Muscle layer of colon (tissue), 2 donors: ENCODE measurements at regions not wholly inside any gene's neighbourhood (a gene's known extent, or its start where the extent isn't known, plus 50 kb on each side); places are given as distances from the start of the nearest gene placed in this dataset.

Source experiments
- H3K27ac ChIP-seq: one replicate; pipeline ENCODE4 v1.7.0; 2013; ENCODE audit warnings: low read depth, mild to moderate bottlenecking, low read length, moderate library complexity
- H3K27me3 ChIP-seq, 2 donors: one replicate each; pipeline ENCODE4 v1.7.0; 2013; ENCODE audit warnings: low read length in 2 of 2, mild to moderate bottlenecking in 2 of 2; ENCODE audit not compliant: insufficient read depth in 2 of 2, control insufficient read depth in 1 of 2
- H3K36me3 ChIP-seq: one replicate; pipeline ENCODE4 v1.7.0; 2013; ENCODE audit warnings: mild to moderate bottlenecking, low read length; ENCODE audit not compliant: insufficient read depth
- H3K4me1 ChIP-seq: one replicate; pipeline ENCODE4 v1.7.0; 2013; ENCODE audit warnings: mild to moderate bottlenecking, low read length; ENCODE audit not compliant: insufficient read depth
- H3K4me3 ChIP-seq, 2 donors: one replicate each; pipeline ENCODE4 v1.7.0; 2013; ENCODE audit warnings: low read length in 2 of 2, low read depth in 1 of 2, mild to moderate bottlenecking in 1 of 2, moderate library complexity in 1 of 2
- H3K9ac ChIP-seq: one replicate; pipeline ENCODE4 v1.7.0; 2013; ENCODE audit warnings: low read length
- H3K9me3 ChIP-seq: one replicate; pipeline ENCODE4 v1.7.0; 2013; ENCODE audit warnings: mild to moderate bottlenecking, low read length
- donor health status: abdominal sarcoma.
- donor health status: Adenocarcinoma of cecum.

DNA sequence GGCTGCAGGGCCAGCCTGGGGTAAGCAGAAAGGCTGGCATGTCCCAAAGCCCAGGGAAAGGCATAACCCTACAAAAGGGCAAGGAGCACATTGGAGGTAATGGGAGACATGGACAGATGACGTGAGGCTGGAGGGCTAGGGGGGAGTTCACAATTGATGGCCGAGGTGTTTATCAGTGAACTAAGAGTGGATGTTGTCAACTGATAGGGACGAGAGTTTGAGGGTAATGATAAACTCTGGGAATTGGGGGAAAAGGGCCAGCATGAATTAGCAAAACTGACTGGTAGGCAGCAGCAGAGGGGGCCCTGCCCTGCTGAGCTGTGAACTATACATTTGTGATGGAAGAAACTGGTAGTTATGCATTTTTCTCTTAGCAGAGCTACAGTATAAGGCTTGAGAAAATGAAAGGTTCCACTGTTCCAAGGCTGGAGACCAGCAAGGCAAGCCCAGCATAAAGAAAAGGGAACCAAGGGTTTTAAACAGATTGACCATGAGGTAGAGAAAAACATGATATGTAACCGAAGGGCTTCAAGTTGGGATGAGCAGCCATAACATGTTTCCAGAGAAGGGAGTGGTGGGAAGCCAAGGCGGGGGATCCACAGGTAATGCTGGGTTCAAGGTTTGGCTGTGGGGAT, 98.1 kb upstream of the MLN start:
- H3K4me3 ChIP-seq: no peak overlapping the region
- H3K4me1 ChIP-seq: peaks cover 18% of the 10 kb centered on the region
- H3K36me3 ChIP-seq: no peaks in the 10 kb centered on the region
- no peaks in the 10 kb centered on the region for H3K9me3 ChIP-seq
- H3K9ac ChIP-seq: no peak overlapping the region
- H3K27ac ChIP-seq: no peak overlapping the region
- H3K27me3 ChIP-seq: peaks cover 0 to 3% of the 10 kb centered on the region in 2 donors

DNA sequence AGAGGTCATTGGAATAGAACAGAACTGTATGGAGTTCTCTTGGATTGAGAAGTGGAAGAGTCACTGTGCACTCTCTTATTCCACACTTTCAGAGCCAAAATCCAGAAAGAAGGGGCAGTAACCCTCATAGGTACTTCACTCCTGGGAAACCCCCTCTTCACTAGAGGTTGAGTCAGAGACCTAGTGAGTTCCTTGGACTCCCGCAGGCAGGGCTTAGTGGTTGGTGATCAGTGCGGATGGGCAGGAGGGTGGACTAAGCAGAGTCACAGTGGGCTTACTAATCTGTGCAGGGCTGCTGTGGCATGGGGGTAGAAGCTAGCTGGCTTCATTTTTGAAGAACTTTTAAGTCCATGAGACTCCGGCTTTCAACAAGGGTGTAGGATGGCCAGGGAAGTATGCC, 95.0 kb upstream of the MLN start:
- Histone ChIP-seq H3K36me3 (no peaks in the 10 kb centered on the region), H3K27me3 (peaks cover 0 to 3% of the 10 kb centered on the region in 2 donors), H3K4me1 (peaks cover 37% of the 10 kb centered on the region), H3K4me3 (no peak overlapping the region), H3K9ac (no peak overlapping the region), H3K27ac (no peak overlapping the region), H3K9me3 (no peaks in the 10 kb centered on the region)

GRCh38 chr6:33897189-33897780, 93.5 kb upstream of the MLN start:
- Histone ChIP-seq H3K27ac (no peak overlapping the region), H3K4me1 (peaks cover 38% of the 10 kb centered on the region), H3K36me3 (no peaks in the 10 kb centered on the region), H3K4me3 (no peak overlapping the region), H3K9ac (no peak overlapping the region), H3K27me3 (no peaks in the 10 kb centered on the region), H3K9me3 (no peaks in the 10 kb centered on the region)

DNA sequence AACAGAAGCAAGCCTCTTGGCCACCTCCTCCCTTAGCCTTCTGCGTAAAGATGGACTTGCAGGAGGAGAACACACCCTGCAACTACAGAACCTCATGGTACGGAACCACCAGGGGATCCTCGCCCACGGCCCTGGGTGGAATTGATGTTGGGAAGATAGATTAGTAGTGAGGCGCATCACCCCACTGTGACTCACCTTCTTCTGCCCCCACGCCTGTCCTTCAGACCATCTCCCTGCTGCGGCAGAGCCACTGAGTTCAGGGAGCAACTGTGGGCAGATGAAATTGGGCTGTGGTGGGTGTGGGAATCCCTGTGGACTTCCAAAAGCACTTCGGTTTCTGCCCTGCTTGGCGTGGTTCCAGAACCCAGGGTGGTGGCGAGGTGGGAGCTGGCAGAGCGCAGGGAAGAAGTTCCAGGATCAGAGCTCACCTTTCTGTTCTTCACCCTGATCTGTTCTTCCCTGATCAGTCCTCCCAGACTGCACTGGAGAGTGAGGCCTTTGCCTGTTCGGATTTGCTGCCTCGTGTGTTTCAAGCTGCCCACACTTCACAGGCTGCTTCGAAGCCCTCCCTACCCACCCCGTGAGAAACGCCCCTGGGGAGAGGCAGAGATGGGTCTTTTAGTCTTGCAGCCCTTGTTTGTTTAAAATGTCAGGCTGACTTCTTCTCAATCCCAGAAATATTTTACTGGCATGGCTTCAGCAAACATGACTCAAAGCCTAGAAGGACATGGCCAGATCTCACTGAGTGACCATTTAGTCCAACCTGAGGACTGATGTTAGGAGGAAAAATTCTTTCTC, 92.8 kb upstream of the MLN start:
- no peaks in the 10 kb centered on the region for H3K36me3 ChIP-seq
- no peak overlapping the region for H3K4me3 ChIP-seq
- no peak overlapping the region for H3K9ac ChIP-seq
- peaks cover 38% of the 10 kb centered on the region for H3K4me1 ChIP-seq
- H3K9me3 ChIP-seq: no peaks in the 10 kb centered on the region
- H3K27me3 ChIP-seq: no peaks in the 10 kb centered on the region
- no peak overlapping the region for H3K27ac ChIP-seq

DNA sequence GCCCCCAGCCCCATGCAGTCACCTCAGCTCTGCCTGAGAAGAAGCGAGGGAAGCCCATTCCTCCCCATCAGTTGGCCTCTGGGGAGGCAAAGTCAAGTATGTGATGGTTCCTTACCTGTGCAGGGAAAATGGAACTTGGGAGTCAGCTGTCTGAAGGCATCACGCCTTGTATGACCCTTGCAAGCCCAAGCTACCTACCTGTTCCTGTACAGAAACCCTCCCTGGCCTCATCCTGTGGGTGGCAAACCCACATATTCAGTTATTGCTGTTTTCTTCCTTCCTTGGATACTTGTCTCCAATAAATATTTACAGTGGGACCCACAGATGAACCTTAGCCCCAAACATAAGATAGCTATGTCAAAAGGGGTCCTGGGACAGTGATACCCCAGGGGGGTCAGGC, 92.2 kb upstream of the MLN start:
- Histone ChIP-seq H3K4me3 (no peak overlapping the region), H3K4me1 (peaks cover 38% of the 10 kb centered on the region), H3K36me3 (no peaks in the 10 kb centered on the region), H3K27me3 (no peaks in the 10 kb centered on the region), H3K27ac (no peak overlapping the region), H3K9me3 (no peaks in the 10 kb centered on the region), H3K9ac (no peak overlapping the region)

- H3K27ac ChIP-seq: no peak overlapping the region
Measured at GRCh38 chr6:33895296-33895695, 91.5 kb upstream of the MLN start.

GRCh38 chr6:33894438-33894837, 90.6 kb upstream of the MLN start:
- H3K4me3 ChIP-seq: no peak overlapping the region
- no peak overlapping the region for H3K9ac ChIP-seq
- no peaks in the 10 kb centered on the region for H3K27me3 ChIP-seq
- peaks cover 38% of the 10 kb centered on the region for H3K4me1 ChIP-seq
- no peaks in the 10 kb centered on the region for H3K36me3 ChIP-seq
- H3K9me3 ChIP-seq: no peaks in the 10 kb centered on the region
- no peak overlapping the region for H3K27ac ChIP-seq

More at GRCh38 chr6:33895296-33895695, 91.5 kb upstream of the MLN start:
- no peaks in the 10 kb centered on the region for H3K36me3 ChIP-seq
- no peaks in the 10 kb centered on the region for H3K27me3 ChIP-seq
- peak overlapping the region in 1 of 2 donors; percentile 3 for H3K4me3 ChIP-seq
- H3K4me1 ChIP-seq: peaks cover 38% of the 10 kb centered on the region
- H3K9me3 ChIP-seq: no peaks in the 10 kb centered on the region
- no peak overlapping the region for H3K9ac ChIP-seq

- Histone ChIP-seq H3K4me1 (peaks cover 38% of the 10 kb centered on the region), H3K9me3 (no peaks in the 10 kb centered on the region), H3K27ac (no peak overlapping the region), H3K9ac (no peak overlapping the region), H3K36me3 (no peaks in the 10 kb centered on the region), H3K27me3 (no peaks in the 10 kb centered on the region), H3K4me3 (no peak overlapping the region)
Measured at GRCh38 chr6:33892581-33893346, 89.0 kb upstream of the MLN start.

DNA sequence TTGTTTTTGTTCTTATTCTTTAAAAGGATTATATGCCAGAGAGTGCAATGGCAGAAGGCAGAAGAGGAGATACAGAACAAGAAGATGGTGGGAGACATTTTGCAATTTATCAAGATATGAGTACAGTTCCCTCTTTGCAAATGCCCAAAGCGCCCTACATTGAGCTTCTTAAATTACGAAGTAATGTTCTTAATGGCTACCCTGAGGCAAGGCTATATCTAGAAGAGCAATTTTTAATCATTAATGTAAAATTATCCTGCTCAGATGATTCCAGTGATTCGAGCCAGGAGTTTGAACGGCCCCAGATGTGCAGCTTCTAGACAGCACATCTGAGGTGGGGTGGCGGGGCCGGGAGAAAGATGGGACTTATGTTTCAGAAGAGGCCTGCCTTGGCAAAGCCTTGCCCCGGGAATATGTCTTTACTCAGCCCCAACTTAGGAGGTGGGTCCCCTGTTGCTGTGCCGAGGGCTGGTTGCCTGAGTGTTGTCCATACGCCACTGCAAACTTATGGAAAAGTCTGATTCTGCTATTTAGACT, 84.9 kb upstream of the MLN start:
- H3K27ac ChIP-seq: no peak overlapping the region
- no peak overlapping the region for H3K4me3 ChIP-seq
- no peak overlapping the region for H3K9ac ChIP-seq
- no peaks in the 10 kb centered on the region for H3K27me3 ChIP-seq
- no peaks in the 10 kb centered on the region for H3K9me3 ChIP-seq
- peaks cover 35% of the 10 kb centered on the region for H3K4me1 ChIP-seq
- no peaks in the 10 kb centered on the region for H3K36me3 ChIP-seq

DNA sequence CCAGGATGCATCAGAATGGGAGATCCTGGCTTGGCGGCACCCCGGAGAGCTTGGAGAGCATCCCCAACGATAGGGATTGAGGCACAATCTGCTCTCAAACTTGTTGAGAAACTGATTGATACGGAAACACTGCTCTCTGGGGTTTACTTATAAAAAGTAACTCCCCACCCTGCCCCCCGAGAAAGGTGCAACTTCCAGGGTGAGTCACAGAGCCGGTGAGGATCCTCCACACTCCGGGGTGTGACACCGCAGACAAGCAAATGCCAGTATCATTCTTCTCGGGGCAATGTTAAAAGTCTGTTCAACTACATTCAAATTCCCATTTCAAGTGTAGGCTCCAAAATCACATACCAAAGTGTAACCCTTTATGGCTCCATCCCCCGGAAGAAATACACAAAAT, 84.4 kb upstream of the MLN start:
- no peaks in the 10 kb centered on the region for H3K36me3 ChIP-seq
- H3K27ac ChIP-seq: no peak overlapping the region
- no peak overlapping the region for H3K4me3 ChIP-seq
- peaks cover 33% of the 10 kb centered on the region for H3K4me1 ChIP-seq
- H3K9me3 ChIP-seq: no peaks in the 10 kb centered on the region
- H3K27me3 ChIP-seq: no peaks in the 10 kb centered on the region
- no peak overlapping the region for H3K9ac ChIP-seq

DNA sequence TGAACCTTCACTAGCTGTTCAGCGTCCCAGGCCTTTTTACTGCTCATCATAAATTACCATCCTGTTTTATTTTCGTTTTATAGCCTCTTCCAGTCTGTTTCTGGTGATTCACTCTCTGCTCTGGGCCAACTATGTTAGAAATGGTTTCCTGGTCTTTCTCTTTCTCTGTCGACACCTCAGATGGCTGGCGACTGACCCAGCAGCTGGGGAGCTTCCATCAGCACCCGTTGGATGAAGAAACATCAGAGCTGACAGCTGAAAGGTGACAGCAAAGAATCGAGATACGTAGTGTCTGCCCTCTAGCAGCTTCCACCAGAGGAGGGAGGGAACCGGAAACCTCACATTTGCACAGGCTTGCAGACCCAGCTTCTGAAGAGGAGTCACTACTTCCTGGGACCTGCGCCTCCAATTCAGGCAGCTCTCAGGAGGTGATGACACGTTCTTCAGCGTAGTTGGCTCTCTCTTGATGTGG, 82.9 kb upstream of the MLN start:
- Histone ChIP-seq H3K4me3 (peak overlapping the region in 1 of 2 donors; percentile 25), H3K9ac (no peak overlapping the region), H3K9me3 (no peaks in the 10 kb centered on the region), H3K27me3 (no peaks in the 10 kb centered on the region), H3K4me1 (peaks cover 47% of the 10 kb centered on the region), H3K36me3 (no peaks in the 10 kb centered on the region), H3K27ac (no peak overlapping the region)
